Ammon's horn (tissue), 1 donor: ENCODE measurements at regions not wholly inside any gene's neighbourhood (a gene's known extent, or its start where the extent isn't known, plus 50 kb on each side); places are given as distances from the start of the nearest gene placed in this dataset.
"Not testable (repeated sequence)": the region's sequence is repeated elsewhere in the genome, so short reads cannot be mapped to it uniquely, and the experiment has no call there.

Experiments
- DNase-seq: peaks from one replicate; pipeline ENCODE4 v3.0.0-alpha.2; 2016; ENCODE audit warnings: low spot score

DNA sequence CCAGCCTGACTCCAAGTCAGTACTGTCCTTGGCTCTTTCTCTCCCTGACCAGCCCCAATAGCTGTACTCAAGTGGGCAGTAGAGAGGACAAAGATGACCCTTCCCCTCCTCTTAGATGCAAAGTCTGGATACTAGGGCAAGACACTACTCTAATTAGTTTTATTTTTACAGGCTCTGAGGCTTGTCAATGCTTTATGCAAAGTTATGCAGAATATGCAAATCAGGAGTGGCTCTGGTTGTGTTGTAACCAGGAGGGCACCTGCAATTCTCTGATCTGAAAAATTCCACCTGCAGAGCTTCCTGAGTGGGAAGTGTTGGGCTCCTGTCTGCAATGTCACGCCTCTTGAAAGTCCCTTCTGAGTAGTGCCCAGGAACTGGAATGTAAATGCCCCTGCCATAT, 201.5 kb downstream of the RGS3 start:
- no peak for DNase-seq

DNA sequence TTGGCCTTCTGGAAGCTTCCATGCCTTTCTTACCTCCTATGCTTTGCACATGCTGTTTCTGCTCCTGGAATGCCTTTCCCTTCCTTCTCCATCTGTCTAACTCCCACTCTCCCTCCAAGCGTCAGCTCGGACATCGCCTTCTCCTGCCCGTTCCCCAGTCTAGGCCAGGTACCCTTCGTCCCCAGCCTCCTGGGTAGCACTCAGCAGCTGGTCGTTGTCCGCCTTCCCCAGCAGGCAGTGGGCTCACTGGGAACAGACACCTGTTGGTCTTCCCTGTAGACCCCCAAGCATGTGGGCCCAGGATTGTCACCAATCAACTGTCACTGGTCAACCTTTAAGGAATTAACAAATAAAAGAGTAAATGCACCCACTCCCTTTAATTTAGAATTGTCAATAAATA, 202.2 kb downstream of the RGS3 start:
- DNase-seq, result no peak

DNA sequence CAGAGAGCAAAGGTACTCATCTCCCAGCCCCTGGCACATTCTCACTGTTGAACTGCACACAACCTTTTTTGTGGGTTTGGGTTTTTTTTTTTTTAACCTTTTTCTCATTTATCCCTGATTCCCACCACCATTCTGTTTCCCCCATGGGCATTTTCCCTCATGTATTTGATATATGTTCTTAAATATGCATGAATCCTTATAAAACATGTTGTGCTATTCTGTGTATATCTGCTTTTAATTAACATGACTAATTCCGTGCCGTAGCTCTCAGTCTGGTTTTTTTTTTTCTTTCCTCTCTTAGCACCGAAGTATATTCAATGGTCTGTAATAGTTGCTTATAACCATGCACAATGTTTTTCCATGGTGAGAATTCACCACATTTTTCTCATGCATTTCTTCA, 204.5 kb downstream of the RGS3 start:
- no peak for DNase-seq

DNA sequence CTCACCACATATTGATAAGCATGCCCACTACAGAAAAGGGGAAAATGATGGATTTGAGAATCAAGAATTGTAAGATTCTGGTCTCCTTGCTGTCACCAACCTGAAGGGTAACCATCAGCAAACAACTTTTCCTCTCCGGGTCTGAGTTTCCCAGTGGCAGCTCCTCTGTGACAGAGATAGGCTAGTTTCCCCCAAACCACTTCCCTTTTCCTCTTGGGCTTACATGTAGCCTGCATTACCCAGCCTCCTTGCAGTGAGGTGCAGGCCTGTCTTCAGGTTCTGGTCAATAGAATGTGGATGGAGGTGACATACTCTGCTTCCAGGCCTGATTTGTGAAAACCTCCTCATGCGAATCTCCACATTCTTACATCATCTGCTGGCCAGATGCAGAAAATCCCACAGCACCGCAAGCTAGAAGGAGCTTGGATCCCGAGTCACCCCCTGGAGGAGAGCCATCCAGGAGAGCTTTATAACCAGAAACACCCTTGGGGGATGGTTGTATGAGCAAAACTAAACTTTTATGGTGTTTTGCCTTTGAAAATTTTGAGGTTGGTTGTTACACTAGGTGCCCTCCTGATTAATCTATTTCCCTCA, 206.1 kb downstream of the RGS3 start:
- no peak for DNase-seq

DNA sequence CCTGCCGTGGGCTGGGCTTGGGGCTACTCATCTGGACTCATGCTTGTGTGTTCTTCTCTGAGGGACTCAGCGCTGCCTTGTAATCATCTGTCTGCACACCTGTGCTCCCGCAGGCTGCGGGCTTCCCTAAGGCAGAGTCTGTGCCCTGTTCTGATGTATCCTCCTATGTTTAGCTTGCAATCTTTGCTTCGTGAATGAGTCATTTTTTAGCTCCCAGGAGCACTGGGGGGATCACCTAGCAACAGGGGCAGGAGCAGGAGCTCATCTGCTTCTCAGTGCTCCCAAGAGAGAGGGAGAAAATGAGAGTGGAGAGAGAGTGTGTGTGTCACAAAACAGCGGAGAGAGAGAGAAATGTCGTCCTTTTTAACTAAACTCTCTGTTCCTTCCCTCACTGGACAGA, 202.4 kb upstream of the ZNF618 start:
- DNase-seq, result peak; percentile 27

DNA sequence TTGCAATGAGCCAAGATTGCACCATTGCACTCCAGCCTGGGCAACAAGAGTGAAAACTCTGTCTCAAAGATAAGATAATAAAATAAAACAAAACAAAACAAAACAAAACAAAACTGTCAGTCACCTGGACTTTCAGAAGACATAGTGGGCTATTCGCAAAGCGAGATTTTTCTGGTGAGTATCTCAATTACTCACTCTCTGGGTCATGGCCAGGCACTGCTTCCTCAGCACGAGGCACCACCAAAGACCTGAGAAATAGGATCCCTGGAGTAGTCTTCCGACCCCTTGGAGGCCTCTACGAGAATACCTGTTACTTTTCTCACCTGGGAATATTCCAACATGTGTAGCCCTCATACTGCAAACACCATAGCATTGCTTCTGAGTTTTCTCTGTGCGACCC, 201.7 kb upstream of the ZNF618 start:
- DNase-seq, result no peak

DNA sequence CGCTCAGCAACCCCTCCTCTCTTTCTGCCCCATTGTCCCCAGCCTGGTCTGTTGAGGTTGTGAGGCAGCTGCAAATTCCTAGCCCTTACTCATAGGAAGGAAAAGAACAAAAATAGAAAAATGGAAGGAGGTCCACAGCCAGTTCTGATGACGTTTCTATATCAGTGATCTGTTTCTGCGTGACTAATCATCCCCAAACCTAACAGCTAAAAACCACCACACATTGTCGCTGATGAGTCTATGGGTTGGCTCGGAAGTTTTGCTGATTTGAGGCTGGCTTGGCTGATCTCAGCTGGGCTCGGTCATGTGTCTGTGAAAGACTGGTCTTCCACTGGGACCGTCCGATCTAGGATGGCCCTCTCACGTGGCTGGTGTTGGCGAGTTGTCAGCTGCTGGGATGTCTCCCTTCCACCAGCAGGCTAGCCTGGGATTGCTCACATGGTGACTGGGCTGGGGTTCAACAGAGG, 200.6 kb upstream of the ZNF618 start:
- peak; percentile 43 for DNase-seq

DNA sequence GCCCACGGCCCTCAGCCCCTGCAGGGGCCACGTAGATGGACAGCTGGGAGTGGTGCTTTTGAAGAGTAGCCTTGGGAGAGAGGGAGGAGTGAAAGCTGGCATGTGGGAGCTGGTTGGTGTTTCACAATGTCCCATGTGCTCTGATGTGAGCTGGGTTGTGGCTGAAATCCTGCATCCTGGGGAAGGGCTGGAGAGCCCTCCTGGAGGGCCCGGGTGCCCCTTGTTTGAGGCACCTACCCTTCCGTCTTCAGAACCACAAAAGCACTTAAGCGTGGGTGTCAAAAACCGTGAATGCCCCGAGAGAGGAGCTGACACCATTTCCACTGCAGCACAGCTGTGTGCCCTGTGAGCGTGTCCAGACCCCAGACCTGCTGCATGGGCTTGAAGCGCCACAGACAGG, 199.1 kb upstream of the ZNF618 start:
- DNase-seq, result no peak

DNA sequence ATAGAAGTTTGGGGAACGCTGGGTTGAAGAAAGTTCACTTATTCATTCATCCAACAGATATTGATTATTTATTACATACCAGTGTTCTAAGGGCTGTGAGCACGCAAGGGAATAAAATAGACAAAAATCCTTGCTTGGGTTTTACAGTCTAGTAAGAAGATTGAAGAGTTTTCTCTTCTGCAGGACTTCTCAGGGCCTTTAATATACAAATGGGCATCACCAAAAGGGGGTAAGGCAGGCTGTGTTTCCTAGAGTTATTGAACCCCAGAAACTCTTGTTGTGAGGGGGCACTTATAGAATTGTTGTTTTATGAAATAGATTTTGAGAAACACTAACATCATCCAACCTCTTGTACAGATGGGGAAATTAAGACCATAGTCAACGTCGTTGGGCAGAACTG, 198.5 kb upstream of the ZNF618 start:
- no peak for DNase-seq

DNA sequence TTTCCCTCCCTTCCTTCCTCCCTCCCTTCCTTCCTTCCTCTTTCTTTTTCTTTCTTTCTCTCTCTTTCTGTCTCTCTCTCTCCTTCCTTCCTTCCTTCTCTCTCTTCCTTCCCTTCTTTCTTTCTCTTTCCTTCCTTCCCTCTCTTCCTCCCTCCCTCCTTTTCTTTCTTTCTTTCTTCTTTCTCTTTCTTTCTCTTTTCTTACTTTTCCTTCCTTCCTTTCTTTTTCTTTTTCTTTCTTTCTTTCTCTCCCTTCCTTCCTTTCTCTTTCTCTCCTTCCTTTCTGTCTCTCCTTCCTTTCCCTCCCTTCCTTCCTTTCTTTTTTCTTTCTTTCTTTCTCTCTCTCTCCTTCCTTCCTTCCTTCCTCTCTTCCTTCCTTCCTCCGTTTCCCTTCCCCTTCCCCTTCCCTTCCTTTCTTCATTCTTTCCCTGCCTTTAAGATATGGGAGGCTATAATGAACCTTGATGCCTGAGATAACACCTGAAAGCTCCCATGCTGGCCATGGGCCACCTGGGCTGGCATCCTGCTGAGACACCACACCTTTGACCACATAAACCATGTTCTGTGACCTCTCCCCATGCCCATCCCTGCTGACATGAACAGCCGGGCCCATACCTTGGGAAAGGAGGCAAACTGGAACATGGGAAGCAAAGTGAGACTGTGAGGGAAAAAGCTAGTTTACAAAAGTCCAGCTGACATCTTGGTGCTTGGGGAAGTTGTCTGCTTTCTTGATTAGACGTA, 197.8 kb upstream of the ZNF618 start:
- no peak for DNase-seq

DNA sequence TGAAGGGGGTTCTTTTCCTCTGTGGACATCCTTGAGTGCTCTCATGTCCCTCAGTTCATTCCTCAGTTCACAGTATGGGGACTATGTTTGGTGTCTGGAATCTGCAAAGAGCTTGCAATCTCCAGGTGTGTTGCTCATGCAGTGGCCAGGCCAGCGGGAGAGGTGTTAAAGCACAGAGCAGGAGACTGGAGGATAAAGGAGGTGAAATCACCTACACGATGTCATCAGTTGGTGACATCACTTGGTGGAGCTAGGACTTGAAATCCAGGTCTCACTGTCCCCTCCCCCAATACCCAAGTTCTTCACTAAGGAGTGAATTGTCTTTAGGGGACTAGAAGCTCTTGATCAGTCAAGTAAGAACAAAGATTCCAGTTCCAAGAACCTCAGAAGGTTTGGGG, 197.3 kb upstream of the ZNF618 start:
- no peak for DNase-seq

DNA sequence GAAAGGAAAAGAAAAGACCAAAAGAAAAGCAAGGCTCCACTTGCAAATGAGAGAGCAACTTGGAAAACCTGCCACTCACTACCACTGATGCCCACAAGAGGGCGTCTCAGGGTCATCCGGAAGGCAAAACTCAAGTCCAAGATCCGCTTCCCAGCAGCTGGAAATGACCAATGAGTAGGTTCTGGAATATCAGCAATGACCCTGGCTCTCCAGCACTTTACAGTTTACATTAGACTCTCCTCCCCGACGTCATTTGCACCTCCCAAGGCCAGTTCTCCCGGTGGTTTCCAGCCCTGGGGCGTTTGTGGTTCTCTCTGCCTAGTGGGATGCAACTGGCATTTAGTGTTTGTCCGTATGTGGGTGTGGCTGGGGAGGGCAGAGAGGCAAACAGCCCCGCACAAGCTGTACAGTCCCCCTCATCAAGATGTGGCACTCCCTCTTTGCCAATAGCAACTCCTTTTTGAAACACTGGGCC, 193.8 kb upstream of the ZNF618 start:
- peak; percentile 75 for DNase-seq

DNA sequence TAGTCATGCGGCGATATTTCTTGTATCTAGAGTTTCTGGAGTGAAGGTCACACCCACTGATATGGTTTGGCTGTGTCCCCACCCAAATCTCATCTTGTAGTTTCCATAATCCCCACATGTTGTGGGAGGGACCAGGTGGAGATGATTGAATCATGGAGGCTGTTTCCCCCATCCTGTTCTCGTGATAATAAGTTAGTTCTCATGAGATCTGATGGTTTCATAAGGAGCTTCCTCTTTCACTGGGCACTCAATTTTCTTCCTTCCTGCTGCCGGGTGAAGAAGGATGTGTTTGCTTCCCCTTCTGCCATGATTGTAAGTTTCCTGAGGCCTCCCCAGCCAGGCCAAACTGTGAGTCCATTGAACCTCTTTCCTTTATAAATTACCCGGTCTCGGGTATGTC, 190.5 kb upstream of the ZNF618 start:
- not testable (repeated sequence) for DNase-seq

DNA sequence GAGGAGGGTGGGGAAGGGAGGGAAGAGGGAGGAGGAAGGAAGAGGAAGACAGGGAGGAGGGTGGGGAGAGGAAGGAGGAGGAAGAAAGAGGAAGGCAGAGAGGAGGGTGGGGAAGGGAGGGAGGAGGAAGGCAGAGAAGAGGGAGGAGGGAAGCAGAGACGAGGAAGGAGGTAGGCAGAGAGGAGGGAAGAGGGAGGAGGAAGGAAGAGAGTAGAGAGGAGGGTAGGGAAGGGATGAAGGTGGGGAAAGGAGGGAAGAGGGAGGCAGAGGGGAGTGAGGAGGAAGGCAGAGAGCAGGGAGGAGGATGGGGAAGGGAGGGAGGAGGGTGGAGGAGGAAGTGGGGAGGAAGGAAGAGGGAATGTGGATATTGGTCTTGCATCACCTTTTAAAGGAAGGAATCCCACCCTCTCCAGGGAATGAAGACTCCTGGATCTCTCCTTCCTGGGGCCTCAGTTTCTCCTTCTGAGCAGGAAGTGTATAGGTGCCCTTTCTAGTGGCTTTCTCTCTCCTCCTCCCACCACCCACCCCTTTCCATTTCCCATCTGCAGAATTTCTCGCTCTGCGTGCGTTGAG, 188.9 kb upstream of the ZNF618 start:
- DNase-seq, result no peak

DNA sequence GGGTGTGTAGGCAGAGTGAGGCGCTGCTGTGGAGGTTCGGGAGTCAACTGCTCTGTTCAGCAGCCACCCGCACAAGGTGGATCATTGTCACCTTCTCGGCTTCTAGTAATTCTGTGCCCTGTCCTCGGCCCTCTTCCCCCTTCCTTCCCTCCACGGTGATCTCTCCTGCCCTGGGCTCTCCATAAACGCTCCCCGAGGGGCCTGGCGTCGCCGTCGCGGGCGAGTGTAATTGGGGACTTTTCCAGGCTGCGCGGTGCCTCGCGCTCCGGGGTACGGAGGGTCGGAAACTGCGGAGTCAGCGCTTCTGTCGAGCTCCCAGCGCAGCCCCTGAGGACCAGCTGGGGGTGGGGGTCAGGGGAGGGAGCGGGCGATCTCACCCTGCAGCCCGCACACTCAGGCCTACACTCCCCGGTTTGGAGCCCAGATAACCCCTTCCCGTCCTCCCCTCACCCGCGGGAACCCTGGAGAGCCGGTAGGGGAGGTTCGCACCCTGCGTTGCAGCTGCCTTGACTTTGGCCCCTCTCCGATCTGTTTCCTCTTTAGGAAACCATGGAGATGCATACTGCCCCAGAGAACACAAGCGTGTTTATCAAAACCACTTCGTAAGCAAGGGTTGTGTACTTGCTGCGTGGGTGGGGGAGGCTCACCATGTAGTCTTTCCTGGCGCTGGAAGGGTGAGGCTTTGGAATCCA, 188.3 kb upstream of the ZNF618 start:
- peak; percentile 16 for DNase-seq

DNA sequence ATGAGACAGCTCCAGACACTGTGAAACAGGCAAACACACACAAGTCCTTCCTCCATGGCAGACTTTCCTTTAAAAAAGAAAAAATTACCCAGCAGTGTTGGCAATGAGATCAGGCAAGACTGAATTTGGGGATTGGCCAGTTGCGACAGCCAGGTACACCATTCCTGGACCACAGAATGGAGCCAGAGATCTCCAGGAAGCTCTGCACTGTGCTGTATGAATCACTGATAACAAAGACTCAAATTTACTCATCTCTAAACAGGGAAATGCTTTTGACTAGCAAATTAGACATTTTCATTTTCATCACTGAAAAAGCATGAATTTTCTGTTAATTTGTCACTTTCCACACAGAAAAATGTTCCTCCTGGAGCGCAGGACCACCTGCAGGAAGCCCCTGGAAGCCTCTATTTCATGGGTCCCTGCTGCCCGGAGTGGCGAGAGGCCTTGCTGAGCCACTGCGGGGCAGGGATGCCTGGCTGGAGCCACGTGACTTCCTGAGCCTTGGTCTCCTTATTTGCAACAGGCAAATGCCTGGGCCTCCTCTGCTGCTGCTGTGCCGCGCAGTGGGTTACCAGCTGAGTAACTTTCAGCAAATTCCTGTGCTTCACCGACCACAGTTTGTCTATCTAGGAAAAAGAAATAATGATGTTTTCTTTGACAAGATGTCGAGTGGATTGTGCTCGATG, 185.9 kb upstream of the ZNF618 start:
- no peak for DNase-seq

DNA sequence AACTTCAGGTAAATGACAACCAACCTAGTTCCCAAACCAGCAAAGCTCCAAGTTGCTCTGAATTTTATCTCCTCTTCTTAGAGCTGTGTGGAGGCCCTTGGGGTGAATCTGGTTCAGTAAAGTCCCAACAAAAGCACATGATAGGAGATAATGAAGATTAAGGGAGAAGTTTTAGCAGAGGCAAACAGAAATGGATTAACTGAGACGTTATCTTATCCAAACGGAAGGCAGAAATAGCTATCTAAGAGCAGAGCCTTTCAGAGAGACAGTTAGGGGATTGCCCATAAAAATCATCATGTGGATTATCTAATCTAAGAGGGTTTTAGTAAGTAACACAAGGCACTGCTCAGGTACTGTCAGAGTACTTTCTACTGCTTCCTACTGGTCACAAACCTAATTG, 183.9 kb upstream of the ZNF618 start:
- no peak for DNase-seq

DNA sequence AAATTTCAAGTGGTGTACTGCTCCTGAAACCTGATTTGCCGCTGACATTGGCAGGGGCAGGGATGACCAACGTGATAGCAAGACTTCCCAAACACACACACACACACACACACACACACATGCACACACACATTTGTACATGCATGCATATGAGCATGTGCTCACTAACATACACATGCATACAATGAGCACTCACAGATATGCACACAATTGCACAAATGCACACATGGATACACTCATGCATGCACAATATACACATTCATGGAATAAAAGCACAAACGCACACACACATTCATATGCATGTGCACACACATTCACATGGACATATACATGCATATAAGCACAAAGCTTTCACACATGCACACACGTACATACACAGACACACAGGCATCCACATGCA, 181.2 kb upstream of the ZNF618 start:
- DNase-seq, result no peak

DNA sequence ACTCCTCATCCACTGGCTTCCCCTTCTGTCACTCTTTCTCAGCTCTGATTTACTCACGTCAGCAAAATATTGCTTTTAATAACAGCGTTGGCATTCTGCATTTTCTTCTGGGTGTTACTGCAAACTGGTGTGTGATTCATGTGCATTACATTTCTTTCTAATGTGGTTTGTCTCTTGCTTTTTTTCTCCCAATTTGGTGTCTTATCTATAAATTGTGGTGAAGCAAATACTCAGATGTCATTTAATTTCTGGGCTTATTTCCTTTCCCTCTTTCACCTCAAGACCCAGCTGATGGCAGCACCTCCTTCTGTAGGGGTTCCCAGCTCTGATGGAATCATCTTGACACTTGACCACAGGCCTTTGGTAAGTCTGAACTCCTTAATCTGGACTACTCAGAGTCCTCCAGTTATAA, 180.7 kb upstream of the ZNF618 start:
- no peak for DNase-seq

DNA sequence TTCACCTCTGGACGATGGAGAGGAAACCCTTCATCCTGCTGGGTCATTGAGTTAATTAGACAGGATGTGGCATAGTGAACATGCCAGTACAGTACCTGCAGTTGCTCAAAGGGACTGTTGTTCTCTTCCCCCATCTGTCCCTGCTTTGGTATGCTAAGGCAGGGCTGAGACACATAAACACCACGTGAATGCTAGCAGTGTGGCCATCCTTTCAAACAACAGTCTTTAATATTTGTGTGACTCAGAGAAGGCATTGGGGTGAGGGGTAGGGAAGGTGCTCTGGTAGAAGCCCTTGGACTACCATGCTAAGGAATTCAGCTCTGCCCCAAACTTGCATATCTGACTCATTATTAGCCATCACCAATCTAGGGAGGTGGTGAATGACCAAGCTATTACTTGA, 180.2 kb upstream of the ZNF618 start:
- no peak for DNase-seq

DNA sequence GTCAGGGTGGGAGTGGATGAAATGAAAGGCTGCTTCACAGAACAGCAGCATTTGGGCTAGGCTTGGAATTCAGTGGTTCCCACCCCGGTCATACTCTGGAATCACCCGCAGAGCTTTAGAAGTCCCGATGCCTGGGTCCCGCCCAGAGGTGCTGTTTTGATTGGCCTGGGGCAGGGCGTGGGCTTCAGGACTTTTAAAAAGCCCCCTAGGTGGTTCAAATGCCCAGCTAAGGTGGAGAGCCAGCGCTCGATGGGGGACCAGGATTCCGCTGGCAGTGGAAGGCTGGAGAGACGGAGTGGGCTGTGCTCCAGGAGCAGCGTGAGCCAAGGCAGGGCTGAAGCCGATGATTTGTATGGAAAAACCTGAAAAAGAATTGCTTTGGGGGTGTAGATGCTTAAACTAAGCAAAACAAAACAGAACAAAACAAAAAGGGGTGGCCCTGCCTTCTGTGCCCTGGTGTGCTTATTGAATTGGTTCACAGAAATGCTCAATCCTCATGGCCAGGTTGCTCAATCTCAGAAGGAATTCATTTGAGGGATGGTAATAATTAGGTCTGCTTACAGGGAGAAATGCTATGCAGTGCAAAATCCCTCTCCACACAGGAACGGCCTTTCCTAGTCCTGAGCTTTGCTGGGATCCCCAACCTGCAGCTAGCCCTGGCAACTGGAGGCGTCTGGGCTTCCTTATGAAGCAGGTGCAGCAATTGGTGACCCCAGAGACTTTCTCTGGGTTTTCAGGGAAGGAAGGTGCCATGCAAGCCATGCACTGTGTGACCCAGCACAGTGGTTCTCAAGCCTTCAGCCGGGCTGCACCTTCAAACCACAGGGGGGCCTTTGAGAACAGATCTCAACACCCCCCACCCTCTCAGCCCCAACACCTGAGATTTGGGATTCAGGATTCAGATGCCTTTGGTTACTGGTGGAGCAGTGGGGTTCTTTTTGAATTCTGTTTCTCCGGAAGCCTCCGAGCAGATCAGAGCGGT, 174.0 kb upstream of the ZNF618 start:
- DNase-seq, result no peak
